Stimulated activated CD8-positive, alpha-beta memory T cell treated with anti-CD3 and anti-CD28 coated beads, Interleukin-4, amount 100 ng/mL, for 48 hours (primary cell): ENCODE measurements at regions not wholly inside any gene's neighbourhood (a gene's known extent, or its start where the extent isn't known, plus 50 kb on each side); places are given as distances from the start of the nearest gene placed in this dataset.
"Not testable (repeated sequence)": the region's sequence is repeated elsewhere in the genome, so short reads cannot be mapped to it uniquely, and the experiment has no call there.

Source experiments
- DNase-seq: peaks from one replicate; pipeline ENCODE4 v3.0.0-alpha.2; 2020

DNA sequence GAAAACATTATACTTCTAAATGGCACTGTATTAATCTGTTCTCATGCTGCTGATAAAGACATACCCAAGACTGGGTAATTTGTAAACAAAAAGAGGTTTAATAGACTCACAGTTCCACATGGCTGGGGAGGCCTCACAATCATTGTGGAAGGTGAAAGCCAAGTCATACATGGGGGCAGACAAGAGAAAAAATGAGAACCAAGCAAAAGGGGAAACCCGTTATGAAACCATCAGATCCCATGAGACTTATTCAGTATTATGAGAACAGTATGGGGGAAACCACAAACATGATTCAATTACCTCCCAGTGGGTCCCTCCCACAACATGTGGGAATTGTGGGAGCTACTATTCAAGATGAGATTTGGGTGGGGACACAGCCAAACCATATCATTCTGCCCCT, 408.3 kb downstream of the BMP2 start:
- not testable (repeated sequence) for DNase-seq

DNA sequence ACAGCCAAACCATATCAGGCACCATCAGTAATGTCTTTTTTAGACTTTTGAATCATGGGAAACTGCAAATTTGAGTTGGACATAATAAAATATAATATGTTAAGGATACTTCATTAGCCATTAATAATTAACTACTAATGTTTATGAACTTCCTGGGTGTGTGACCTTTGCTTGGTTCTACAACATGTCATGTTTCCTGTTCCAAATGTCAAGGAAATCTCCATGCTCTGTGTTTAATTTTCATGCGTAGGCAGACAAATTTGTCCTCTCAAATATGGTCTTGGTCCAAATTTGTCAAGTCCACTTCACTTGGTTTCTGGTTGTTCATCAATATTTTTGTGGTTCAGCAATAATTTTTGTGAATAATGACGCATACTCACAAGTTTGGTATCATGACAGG, 410.5 kb downstream of the BMP2 start:
- DNase-seq = no peak

DNA sequence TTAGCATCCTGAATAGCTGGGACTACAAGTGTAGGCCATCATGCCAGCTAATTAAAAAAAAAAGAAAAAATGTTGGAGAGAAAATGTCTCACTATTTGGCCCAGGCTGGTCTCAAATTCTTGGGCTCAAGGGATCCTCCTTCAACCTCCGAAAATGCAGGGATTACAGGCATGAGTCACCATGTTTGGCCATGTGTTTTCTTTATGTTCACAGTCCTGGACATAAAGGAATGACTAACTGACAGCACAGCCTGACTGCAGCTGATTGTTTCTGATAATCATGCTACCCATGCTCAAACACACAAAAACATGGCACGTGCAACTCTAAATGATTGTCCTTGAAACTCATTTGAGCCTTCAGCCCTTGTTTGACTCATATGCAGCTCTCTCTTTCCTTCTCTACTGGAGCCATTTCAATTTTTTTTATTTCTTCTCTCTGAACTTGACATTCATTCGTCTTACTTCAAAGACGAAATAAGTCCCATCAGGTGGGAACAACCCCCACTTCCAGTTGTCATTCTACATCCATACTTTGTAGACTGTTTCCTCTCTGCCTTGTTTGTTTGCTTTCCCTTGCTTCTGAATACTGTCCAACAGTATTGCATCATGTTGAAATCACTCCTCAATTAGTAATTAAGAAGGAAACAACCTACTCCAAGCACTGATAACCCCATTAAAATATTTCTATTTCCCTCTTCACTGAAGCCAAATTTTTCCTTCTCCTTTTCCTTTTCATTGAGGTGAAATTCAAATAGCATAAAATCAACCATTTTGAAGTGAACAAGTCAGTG, 413.0 kb downstream of the BMP2 start:
- DNase-seq = no peak

DNA sequence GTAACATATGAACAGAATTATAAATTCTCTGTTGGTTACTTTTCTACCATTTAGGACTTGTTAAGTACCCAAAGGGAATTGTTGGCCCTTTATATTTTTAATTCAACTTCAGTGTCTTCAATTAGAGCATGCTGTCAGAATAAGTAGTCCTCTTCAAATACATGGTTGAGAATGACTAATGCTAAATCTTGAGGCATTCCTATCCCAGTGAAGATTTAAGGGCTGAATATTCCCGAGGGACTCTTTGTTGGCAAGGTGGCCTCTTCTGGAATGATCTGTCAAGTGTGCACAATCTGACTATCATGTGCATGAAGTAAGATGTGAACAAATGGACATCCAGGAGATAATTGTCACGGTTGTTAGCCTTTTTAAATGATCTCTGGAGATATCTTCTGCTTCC, 421.7 kb downstream of the BMP2 start:
- no peak for DNase-seq

DNA sequence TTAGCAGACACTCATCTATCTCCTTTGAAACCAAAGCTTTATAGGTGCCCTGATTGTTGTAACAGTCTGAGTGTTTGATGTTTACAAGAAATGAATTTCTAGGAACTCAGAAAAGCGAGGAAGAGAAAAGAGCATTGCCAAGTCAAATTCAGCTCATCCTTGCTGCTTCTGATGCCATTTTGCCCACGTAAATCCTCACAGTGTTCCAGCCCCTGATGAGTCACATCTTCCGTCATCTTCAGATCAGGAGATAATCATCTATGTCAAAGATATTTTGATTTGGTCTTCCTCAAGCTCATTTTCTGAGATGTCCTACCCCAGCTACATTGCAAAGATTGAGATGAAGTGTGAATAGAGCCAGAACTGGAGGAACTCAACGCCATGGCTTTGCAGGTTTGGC, 426.2 kb downstream of the BMP2 start:
- no peak for DNase-seq

DNA sequence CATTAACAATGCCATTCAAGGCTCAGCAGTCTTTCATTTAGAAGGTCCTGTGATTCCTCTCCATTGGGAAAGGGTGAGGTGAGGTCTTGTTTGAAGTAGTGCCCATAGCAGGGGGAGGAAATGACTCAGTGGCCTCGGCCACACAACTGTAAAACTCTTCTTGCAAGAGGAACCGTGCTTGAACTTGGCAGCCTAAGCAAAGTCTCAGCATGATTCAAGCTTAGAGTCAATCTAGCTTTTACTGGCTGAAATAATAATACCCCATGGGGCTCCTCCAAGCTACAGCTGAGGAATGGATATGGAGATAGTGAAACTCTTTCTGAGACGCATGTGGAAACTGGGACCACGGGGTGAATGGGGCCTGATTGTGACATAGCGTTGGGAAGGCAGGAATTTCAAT, 428.2 kb downstream of the BMP2 start:
- DNase-seq = no peak

DNA sequence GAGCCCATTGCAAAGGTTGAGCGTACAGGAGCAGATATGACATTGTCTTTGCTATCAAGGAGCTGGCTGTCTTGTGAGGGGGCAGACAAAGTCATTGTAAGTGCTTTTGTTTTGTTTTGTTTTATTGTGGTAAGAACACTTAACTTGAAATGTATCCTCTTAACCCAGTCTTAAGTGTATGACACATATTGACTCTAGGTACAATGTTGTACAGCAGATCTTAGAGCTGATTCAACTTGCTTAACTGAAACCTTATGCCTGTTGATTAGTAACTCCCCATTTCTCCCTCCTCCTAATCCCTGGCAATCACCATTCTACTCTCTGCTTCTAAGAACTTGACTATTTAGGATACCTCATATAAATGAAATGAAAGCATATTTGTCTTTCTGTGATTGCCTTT, 429.0 kb downstream of the BMP2 start:
- DNase-seq = no peak

DNA sequence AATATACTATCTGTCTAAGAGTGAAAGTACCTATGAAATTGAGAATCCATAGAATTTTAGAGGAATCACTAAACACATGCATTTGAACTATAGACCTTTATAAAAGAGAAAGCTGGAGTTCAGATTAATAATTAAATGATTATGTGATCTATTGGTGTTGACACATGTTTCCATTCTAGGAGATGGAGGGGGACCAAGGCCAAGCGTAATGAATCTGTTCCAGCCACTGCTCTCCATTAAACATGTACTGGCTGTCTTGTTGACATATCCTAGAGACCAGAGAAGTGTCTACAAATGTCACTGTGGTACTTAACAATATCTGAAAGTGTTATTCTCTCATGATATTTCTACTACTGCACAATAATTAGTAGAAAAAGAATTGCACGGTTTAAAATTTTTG, 432.4 kb downstream of the BMP2 start:
- no peak for DNase-seq

DNA sequence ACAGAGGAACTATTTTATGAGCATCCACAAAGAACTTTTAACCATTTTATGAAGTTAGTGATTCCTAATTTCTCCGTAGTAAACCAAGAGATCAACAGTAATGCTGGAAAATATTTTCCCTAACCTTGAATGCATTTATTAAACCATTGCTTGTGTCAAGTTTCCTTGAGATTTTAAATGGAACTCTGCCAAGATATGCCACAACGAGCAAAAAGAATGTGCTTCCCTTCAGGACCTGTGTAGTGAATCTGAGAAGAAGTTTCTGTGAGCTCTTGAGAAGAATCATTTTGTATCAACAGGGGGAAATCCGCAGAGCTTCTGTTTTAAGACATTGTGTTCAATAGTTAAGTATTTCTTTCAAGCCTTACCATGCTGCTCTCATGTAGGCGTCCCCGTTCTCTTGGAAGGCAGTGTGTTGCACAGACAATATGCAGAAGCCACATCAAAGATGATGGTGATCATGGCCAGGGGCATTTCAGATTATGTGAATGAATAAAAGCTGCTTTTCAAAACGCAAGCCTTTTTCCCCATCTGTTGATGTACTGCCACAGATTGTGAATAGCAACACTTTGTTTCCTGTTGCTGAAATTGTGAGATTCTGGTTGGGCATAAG, 439.8 kb downstream of the BMP2 start:
- DNase-seq = no peak

DNA sequence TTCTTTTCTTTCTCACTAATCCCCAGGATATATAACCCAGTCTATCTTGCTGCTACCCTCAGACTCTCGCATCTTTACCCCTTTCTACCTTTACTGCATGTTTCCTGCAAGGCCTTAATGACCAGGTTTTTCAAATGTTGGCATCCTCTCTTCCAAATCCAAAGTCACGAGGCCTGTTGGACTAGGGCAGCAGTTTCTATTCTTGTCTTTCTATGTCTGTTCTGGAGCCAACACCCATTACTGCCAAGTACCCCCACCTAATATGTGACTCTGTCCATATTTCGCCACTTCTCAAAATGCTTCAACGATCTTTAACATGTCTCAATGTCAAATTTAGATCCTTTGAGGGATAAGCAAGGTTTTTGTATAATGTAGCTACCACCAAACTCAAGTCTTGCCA, 443.4 kb downstream of the BMP2 start:
- no peak for DNase-seq

DNA sequence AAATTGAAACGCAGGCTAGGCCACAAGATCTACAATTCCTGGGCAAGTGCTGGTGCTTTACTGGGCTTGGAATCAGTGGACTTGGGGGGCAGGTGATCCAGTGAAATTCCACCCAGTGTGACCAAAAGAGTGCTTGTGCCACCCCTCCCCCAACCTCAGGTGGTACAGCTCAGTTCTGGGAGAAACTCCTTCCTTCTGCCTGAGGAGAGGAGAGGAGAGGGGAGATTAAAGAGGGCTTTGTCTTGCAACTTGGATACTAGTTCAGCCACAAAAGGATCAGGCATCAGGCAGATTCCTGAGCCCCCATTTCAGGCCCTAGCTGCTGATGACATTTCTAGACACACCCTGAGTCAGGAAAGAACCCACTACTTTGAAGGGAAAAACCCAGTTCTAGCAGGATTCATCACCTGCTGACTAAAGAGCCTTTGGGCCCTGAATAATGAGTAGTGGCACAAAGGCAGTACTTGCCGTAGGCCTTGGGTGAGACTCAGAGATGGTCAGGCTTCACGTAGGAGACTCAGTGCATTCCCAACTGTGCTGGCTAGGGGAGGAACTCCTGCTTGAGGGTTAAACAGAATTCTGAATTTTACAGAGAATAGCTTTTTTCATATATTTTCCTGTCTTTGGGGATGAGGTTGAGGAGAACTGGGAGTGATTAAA, 446.7 kb downstream of the BMP2 start:
- no peak for DNase-seq

DNA sequence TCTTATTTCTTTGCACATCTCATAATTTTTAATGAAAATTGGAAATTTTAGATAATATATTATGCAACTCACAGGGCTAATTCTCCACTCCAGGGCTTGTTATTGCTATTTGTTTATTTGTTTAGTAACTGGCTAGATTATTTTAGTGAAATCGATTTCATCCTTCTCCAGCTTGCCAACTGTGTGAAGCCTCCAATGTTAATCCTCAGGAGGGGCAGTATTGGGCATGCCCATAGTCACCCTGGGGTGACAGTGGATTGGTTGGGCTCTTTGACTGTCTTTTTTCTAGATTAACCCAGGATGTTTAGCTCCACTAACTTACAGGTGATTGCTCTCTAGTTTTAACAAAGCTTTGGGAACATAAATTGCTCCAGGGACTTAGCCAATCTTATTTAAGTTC, 450.1 kb downstream of the BMP2 start:
- DNase-seq = no peak

DNA sequence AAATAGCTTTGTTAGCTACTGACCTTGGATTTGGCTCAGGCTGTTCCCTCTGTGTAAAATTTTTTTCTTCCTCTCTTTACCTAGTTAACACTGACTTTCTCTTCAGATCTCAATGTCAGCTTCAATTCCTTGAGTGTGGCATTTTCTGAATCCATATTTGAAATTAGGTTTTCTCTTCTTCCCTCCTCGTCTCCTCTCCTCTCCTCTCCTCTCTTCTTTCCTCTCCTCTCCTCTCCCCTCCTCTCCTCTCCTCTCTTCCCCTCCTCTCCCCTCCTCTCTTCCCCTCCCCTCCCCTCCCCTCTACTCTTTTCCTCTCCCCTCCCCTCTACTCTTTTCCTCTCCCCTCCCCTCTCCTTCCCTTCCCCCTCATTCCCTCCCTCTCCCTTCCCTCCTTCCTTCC, 453.3 kb downstream of the BMP2 start:
- DNase-seq = no peak

DNA sequence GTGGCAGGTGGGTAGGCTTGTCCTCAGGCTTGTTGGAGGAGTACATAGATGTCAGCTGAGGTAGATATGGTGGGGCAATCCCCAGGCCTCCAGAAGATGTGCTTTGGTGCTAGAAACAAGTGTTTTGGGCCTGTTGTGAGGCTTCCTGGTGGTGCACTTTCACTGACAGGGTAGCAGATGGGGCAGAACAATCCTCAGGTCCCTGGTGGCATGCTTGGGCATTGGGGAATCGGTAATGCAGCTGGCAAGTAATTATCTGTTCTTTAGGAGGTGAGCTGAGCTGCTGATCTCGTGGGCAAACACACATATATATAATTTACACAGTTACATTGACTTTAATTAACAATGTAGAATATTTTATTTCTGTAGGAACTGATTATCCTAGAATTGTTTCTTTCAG, 458.7 kb downstream of the BMP2 start:
- no peak for DNase-seq

DNA sequence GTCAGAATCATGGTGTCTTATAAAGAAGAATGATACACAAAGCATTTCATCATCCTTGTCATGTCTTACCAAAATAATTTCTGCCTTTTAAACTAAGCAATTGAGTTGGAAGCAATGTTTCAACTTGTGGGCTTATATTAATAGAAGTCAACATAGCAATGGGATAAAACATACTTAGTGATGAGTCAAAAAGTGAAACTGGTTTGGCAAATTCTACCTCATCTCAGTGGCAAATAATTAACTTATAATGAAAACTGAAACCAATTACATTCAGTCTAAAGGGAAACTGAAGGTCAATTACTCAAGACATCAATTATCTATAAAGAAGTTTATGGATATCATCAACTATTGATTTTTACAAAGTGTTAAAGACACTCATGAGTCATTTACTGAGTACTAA, 463.8 kb downstream of the BMP2 start:
- no peak for DNase-seq

DNA sequence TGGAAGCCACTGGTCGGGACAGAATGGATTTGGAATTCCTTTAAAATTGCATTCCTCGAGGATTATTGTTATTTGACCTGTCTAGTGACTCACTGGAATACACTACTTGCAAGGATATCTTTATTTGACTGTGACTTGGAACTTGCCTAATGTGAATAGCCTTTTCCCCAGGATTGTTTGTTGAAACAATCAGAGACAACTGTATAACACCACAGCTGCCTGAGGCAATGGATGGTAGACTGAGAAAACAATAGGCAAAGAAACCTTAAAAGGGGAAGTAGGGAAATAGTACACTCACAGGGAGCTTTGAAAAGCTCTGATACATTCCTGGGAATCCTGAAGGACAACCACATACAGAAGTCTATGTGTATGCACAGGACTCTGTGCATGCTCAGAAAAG, 465.3 kb downstream of the BMP2 start:
- no peak for DNase-seq

DNA sequence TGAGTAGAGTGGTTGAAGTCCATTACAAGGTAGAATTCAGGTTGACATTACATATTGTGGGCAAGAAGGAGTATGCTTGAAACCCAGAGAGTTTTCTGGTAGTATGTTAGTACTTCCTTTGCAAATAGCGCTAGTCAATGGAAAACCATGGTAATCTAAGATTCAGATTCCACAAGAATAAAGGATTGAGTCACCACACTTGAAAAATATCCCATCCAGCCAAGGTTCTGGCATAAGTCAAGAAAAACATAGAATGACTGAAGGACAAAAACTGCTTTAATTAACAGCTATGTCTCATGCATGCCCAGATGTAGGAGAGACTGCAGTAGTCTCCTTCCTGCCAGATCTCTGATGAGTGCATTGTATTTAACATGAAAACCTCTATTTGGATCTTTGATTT, 469.8 kb downstream of the BMP2 start:
- DNase-seq = no peak

DNA sequence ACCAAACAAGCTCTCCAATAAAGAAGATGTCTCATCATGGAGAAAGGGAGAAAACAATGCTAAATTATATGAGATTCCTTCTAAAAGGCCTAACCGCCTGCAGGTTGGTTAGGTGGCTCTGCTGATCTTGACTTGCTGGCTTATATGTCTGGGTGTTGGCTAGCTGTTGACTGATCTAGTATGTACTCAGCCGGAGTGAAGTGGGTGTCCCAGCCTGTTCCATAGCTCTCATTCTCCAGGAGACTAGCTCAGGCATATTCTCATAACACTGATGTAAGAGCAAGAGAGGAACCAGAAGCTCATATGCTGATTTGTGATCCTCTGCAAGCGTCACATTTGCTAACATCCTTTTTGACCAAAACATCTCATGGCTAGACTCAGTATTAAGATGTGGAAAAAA, 473.0 kb downstream of the BMP2 start:
- DNase-seq = no peak

DNA sequence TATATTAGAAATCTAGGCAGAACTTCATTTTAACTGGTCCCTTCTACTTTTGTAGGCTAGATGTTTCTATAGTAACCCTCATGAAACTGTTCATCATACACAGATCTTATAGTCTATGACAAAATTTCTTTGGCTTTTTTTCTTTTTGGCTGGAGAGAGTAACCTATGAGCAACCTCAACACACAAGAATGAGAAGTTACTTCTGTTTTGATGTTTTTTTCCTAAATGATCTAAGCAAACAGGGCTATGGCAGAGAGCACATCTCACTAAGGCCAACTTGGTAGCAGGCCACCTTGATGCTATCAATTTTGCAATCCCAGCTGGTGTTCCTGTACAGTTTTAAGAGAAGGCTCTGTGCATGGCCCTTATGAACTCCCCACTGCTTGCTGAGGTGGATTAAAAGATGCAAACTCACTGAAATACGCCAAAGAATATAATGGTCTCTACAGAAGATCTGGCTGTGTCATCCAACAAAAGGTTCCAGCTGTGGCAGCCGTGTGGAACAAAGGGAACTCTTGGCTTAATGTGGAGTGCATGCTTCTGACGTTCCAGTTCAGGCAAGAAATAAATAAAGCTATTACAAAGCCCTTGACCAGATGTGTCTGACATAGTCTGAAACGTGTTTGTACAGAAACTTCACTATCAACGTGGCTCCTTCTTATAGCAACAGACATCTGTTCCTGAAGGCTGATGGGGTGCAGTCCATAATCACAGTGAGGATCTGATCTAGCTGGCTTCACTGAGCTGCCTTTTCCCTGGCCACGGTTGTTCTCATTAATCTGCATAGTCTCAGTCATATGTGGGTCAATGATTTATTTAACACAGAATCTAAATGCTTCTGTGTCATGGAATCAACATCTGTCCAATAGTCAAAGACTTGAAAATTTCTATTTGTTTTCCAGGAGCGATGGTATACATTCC, 481.1 kb downstream of the BMP2 start:
- no peak for DNase-seq

DNA sequence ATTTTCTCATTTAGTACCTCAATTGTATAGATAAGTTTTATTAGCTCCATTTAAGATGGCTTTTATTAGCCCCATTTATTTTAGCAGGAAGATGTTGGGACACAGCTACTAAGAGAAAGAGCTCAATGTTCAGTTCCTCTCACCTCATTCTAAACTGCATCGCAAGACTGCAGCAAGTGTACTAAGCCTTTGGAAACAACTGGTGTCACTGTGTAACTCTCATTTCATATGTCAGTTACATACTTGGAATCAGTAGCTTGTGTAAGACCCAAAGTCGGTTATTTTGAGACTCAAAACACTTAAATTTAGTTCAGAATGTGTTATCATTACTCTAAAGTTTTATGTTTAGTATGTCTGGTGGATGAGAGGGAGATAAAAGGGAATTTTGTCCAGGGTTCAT, 482.9 kb downstream of the BMP2 start:
- DNase-seq = no peak

DNA sequence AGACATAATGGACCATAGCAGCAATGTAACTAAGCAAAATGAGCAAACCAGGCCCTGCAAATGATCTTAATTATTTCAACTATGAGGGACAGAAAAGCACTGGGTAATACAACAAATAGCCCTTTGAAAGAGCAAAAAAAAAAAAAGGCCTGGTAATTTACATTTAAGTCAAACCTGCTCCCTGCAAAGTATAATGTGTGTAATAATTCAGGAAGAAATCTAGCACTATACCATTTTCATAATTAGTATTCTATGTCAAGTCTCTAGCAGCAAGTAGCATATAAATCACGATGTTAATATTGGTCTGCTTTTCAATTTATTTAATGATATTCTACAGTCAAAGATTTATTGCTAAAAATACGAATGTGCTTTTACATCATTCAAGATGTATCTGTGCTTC, 489.6 kb downstream of the BMP2 start:
- DNase-seq = no peak

DNA sequence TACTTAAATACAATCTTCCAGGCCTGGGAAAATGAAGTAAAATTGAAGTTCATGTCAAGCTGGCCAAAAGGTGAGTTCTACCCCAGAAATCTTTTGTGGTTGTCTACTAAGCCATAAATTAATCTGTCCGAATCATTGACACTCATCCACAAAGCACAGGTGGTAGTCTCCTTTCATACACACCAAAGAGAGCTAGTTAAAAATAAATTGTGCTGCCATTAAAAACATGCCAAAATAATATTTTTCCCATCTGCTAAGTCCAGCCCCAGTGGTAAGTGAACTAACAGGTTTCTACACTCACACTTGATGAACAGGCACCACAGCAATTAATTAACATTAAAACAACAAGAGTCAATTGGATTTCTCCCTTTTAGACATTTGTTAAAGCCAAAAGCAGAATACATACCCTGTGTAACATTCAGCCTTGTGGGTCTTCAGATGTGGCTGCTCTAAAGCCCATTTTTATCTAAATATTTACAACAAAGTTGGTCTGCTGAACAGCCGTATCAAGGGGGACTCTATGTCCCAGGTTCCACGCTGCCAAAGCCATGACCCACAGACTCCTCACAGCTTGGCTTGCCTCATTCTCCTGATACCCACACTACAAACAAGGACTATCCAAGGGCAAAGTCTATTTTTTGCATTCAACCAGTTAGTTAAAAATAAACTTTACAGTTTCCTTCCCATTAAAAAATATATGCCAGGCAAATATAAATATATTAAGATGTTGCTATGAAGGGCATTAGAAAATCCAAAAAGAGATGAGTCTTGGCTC, 490.4 kb downstream of the BMP2 start:
- no peak for DNase-seq

DNA sequence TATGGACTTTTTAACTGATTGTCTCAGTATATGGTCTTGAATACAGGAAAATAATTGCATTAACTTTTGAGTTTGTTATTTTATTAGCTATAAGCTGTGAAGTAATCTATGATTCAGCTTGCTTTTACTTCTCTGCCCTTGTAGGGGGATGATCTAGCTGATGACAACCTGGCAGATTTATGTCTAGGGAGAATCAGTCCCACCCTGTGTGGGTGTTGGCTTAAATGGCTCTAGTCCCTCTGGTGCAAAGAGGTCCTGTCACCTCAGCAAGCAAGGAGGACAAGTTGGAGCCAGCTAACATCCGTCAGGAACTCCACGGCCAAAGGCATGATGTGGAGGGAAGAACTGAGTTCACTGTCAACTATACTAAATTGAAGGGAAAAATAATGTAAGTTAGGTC, 495.3 kb downstream of the BMP2 start:
- no peak for DNase-seq
